Smooth muscle cell (in vitro differentiated cells): ENCODE measurements at regions not wholly inside any gene's neighbourhood (a gene's known extent, or its start where the extent isn't known, plus 50 kb on each side); places are given as distances from the start of the nearest gene placed in this dataset.

Source experiments
- DNase-seq: peaks from one replicate; lab custom pipeline; 2025; ENCODE audit not compliant: unreplicated experiment; lab: John Stamatoyannopoulos, UW
- H2AFZ ChIP-seq: fragments of 200-600 bp; sonication (generic); 2 replicates; pipeline ENCODE4 v1.6.0; 2016; ENCODE audit warnings: antibody characterized with exemption, low read depth, mild to moderate bottlenecking
- H3F3A ChIP-seq: fragments of 200-600 bp; sonication (generic); 2 replicates; pipeline ENCODE4 v1.6.0; 2017; ENCODE audit warnings: antibody characterized with exemption, low read depth
- H3K27ac ChIP-seq: fragments of 200-600 bp; sonication (generic); 2 replicates; pipeline ENCODE4 v1.5.1; 2016; ENCODE audit warnings: low read depth, mild to moderate bottlenecking
- H3K27me3 ChIP-seq: fragments of 200-600 bp; sonication (generic); 2 replicates; pipeline ENCODE4 v1.6.1; 2016; ENCODE audit warnings: low read depth, mild to moderate bottlenecking
- H3K36me3 ChIP-seq: fragments of 200-600 bp; sonication (generic); 2 replicates; pipeline ENCODE4 v1.5.1; 2016; ENCODE audit warnings: low read depth
- H3K4me1 ChIP-seq: fragments of 200-600 bp; sonication (generic); 2 replicates; pipeline ENCODE4 v1.5.1; 2016; ENCODE audit warnings: low read depth
- H3K4me2 ChIP-seq: fragments of 200-600 bp; sonication (generic); 2 replicates; pipeline ENCODE4 v1.6.0; 2016; ENCODE audit warnings: mild to moderate bottlenecking
- H3K4me3 ChIP-seq: fragments of 200-600 bp; sonication (generic); 2 replicates; pipeline ENCODE4 v1.5.1; 2016; ENCODE audit warnings: mild to moderate bottlenecking
- H3K79me2 ChIP-seq: fragments of 200-600 bp; sonication (generic); 2 replicates; pipeline ENCODE4 v1.6.0; 2016; ENCODE audit warnings: low read depth, mild to moderate bottlenecking
- H3K9ac ChIP-seq: fragments of 200-600 bp; sonication (generic); 2 replicates; pipeline ENCODE4 v1.6.0; 2016; ENCODE audit warnings: low read depth
- H3K9me3 ChIP-seq: fragments of 200-600 bp; sonication (generic); replicated peaks from 2 replicates; pipeline ENCODE4 v1.5.1; 2016; ENCODE audit warnings: low read depth
- H4K20me1 ChIP-seq: fragments of 200-600 bp; sonication (generic); 2 replicates; pipeline ENCODE4 v1.6.0; 2016; ENCODE audit warnings: low read depth
- WGBS: methylation state at CpG from one replicate; pipeline ENCODE4 v1.1.7; 2016; ENCODE audit warnings: low lambda C conversion rate; 5-methylcytosine and 5-hydroxymethylcytosine counted together
- TF ChIP-seq, protein P1 (sequence below): fragments of 200-600 bp; sonication (generic); IDR thresholded peaks from 2 replicates; pipeline ENCODE4 v1.5.1; 2017; ENCODE audit warnings: borderline replicate concordance, mild to moderate bottlenecking, antibody characterized with exemption; ENCODE audit not compliant: insufficient read depth, poor library complexity, severe bottlenecking

- Histone ChIP-seq H3K27me3 (no peaks in the 10 kb centered on the region), H2AFZ (no peak overlapping the region), H3K79me2 (no peaks in the 10 kb centered on the region), H3K36me3 (no peaks in the 10 kb centered on the region), H3F3A (no peaks in the 10 kb centered on the region), H3K4me3 (no peak overlapping the region), H3K4me1 (peaks cover 8% of the 10 kb centered on the region), H3K27ac (no peak overlapping the region), H3K4me2 (no peak overlapping the region), H3K9me3 (no peaks in the 10 kb centered on the region), H4K20me1 (no peaks in the 10 kb centered on the region), H3K9ac (no peak overlapping the region)
- 92% methylated on average over 8 of the region's 8 CpGs for WGBS
- no peak for DNase-seq
- TF ChIP-seq, protein P1, sequence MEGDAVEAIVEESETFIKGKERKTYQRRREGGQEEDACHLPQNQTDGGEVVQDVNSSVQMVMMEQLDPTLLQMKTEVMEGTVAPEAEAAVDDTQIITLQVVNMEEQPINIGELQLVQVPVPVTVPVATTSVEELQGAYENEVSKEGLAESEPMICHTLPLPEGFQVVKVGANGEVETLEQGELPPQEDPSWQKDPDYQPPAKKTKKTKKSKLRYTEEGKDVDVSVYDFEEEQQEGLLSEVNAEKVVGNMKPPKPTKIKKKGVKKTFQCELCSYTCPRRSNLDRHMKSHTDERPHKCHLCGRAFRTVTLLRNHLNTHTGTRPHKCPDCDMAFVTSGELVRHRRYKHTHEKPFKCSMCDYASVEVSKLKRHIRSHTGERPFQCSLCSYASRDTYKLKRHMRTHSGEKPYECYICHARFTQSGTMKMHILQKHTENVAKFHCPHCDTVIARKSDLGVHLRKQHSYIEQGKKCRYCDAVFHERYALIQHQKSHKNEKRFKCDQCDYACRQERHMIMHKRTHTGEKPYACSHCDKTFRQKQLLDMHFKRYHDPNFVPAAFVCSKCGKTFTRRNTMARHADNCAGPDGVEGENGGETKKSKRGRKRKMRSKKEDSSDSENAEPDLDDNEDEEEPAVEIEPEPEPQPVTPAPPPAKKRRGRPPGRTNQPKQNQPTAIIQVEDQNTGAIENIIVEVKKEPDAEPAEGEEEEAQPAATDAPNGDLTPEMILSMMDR: no peak
Observed at GRCh38 chr15:37359101-37359892, 258.9 kb upstream of the MEIS2 start.

GRCh38 chr15:37359893-37360290 is 259.5 kb upstream of the MEIS2 start:
- Histone ChIP-seq H3K9me3 (no peaks in the 10 kb centered on the region), H3K9ac (no peak overlapping the region), H4K20me1 (no peaks in the 10 kb centered on the region), H2AFZ (no peak overlapping the region), H3F3A (no peaks in the 10 kb centered on the region), H3K4me2 (no peak overlapping the region), H3K79me2 (no peaks in the 10 kb centered on the region), H3K4me1 (peaks cover 8% of the 10 kb centered on the region), H3K36me3 (no peaks in the 10 kb centered on the region), H3K27ac (no peak overlapping the region), H3K4me3 (no peak overlapping the region), H3K27me3 (no peaks in the 10 kb centered on the region)
- WGBS: 94% methylated on average over 6 of the region's 6 CpGs
- no peak for DNase-seq
- TF ChIP-seq, protein P1: no peak

GRCh38 chr15:37360724-37361123 is 260.4 kb upstream of the MEIS2 start:
- Histone ChIP-seq H3K79me2 (no peaks in the 10 kb centered on the region), H2AFZ (no peak overlapping the region), H3K4me1 (peaks cover 8% of the 10 kb centered on the region), H3K27me3 (no peaks in the 10 kb centered on the region), H3K36me3 (no peaks in the 10 kb centered on the region), H3K4me3 (no peak overlapping the region), H3K4me2 (no peak overlapping the region), H3K27ac (no peak overlapping the region), H3K9me3 (no peaks in the 10 kb centered on the region), H3F3A (no peaks in the 10 kb centered on the region), H3K9ac (no peak overlapping the region), H4K20me1 (no peaks in the 10 kb centered on the region)
- 97% methylated on average over 1 of the region's 1 CpG for WGBS
- no peak for DNase-seq
- TF ChIP-seq, protein P1: no peak

- no peaks in the 10 kb centered on the region for H3K9me3 ChIP-seq
- H3K4me1 ChIP-seq: peaks cover 8% of the 10 kb centered on the region
- no peaks in the 10 kb centered on the region for H4K20me1 ChIP-seq
- H3K79me2 ChIP-seq: no peaks in the 10 kb centered on the region
- no peaks in the 10 kb centered on the region for H3K36me3 ChIP-seq
- no peaks in the 10 kb centered on the region for H3K27me3 ChIP-seq
- no peaks in the 10 kb centered on the region for H3F3A ChIP-seq
- no peak for DNase-seq
- TF ChIP-seq, protein P1: no peak
- no peak overlapping the region for H3K4me2 ChIP-seq
- no peak overlapping the region for H3K9ac ChIP-seq
- whole genome bisulfite sequencing: 61% methylated on average over 4 of the region's 4 CpGs
- no peak overlapping the region for H2AFZ ChIP-seq
- H3K27ac ChIP-seq: no peak overlapping the region
- no peak overlapping the region for H3K4me3 ChIP-seq
Observed at GRCh38 chr15:37361621-37362020, 261.3 kb upstream of the MEIS2 start.
